KG1 (cell line): ENCODE measurements at regions not wholly inside any gene's neighbourhood (a gene's known extent, or its start where the extent isn't known, plus 50 kb on each side); places are given as distances from the start of the nearest gene placed in this dataset.
"Not testable (repeated sequence)": the region's sequence is repeated elsewhere in the genome, so short reads cannot be mapped to it uniquely, and the experiment has no call there.

Experiments
- DNase-seq: peaks from one replicate; lab custom pipeline; 2025; lab: John Stamatoyannopoulos, UW

DNA sequence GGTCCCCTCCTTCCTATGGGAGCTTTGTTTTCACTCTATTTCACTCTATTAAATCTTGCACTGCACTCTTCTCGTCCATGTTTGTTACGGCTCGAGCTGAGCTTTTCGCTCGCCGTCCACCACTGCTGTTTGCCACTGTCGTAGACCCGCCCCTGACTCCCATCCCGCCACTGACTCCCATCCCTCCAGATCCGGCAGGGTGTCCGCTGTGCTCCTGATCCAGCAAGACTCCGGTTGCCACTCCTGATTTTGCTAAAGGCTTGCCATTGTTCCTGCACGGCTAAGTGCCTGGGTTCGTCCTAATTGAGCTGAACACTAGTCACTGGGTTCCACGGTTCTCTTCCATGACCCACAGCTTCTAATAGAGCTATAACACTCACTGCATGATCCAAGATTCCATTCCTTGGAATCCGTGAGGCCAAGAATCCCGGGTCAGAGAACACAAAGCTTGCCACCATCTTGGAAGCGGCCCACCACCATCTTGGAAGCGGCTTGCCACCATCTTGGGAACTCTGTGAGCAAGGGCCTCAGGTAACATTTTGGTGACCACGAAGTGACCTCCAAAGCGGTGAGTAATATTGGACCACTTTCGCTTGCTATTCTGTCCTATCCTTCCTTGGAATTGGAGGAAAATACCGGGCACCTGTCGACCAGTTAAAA lies 2025.4 kb downstream of the OLFM4 start:
- DNase-seq = not testable (repeated sequence)

DNA sequence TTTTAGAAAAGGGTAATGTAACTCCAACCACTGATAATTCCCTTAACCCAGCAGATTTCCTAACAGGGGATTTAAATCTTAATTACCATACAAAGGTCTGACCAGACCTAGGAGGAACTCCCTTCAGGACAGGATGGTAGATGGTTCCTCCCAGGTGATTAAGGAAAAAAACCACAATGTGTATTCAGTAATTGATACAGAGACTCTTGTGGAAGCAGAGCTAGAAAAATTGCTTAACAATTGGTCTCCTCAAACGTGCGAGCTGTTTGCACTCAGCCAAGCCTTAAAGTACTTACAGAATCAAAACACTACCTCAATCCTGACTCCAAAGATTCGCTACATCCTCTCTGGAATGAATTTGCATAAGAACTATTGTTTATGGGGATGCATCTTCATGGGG lies 2027.1 kb downstream of the OLFM4 start:
- DNase-seq = not testable (repeated sequence)

GRCh38 chr13:55062662-55063061 lies 2034.0 kb downstream of the OLFM4 start:
- DNase-seq = no peak

DNA sequence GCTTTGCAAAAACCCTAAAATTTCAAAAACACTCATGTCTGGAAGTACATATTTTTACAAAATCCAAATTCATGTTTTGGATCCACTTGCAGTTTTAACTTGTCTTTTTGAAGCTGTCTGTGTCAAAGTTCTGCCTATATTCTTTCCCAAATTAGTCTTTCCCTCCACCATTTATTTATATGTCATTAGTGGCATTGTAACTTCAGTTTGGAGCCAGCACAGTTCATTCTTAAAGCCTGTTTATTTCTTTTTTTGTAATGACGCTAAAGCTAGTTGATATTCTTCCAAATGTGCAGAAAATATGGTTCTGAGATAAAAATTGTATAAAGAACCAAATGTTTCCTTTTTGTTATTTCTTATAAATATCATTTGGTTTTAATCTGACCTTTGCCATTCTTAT lies 2039.3 kb downstream of the OLFM4 start:
- DNase-seq = no peak

GRCh38 chr13:55069746-55070145 lies 2041.1 kb downstream of the OLFM4 start:
- no peak for DNase-seq

- DNase-seq = no peak
Observed at GRCh38 chr13:55073000-55073399, 2044.4 kb downstream of the OLFM4 start.

GRCh38 chr13:55084630-55085029 lies 2056.0 kb downstream of the OLFM4 start:
- DNase-seq = no peak

DNA sequence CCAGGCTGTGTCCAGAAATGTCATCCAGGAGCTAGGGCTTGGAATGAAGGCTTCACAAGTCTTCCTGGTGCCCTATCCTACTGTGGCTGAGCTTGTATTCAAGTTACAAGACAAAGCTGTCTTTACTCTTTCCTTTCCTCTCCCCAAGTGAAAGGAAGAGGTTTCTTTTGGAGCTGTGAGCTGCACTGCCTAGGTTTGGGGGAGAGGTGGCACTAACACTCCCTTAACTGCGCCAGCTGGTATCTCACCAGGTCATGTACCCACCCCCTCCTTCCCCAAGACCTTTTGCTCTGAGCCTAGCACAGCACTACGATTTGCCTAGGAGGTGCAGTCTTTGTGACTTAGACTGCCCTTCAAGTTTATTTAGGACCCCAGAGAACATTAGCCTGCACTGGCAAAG lies 2053.6 kb upstream of the PRR20A start:
- no peak for DNase-seq

DNA sequence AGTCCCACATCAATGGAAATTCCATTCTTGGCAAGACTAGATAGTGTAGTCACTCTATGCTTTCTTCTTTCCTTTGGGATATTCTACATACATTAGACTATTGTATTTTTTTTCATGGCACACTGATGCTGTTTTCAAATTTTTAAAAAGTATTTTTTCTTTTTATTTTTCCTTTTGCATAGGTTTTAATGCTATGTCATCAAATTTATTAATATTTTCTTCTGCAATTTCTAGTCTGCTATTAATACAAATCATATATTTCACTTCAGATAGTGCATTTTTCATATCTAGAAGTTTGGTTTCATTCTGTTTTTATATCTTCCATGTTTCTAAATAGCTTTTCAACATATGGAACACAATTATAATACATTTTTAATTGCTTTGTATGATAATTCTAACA lies 2050.1 kb upstream of the PRR20A start:
- no peak for DNase-seq

DNA sequence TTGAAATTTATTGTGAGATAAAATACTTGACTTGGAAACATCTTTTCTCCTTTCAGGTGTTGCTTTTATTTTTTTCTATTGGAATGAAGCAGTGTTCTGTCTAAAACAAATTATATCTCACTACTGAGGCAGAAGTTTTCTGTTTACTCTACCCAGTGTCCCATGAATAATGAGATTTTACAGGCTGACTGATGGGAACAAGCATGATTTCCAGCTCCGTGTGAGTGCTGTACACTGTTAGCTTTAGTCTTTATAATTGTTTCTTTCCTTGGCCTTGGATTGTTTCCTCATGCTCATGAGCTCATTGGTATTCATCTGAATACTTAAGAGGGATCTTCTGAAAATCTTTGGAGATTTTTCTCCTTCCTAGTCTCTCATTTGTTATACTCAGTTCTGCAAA lies 2049.5 kb upstream of the PRR20A start:
- no peak for DNase-seq

GRCh38 chr13:55106509-55106908 lies 2034.2 kb upstream of the PRR20A start:
- no peak for DNase-seq

GRCh38 chr13:55120631-55121030 lies 2020.1 kb upstream of the PRR20A start:
- no peak for DNase-seq

DNA sequence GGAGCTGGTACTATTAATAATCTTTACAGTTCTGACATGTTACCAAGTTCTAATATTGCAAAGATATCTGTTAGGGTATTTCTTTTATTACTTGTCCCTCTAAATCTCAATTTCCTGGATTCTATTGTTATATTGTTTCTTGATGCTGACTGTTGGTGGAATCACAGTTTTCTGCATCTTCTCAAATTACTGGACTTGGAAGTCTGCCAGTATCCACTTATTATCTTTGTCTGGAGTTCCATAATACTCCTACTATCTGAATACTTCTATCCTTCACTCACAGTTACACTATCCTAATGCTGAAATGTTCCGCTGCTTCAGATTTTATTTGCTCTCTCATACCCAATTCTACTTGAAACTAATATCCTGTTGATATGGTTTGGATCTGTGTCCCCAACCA lies 1985.7 kb upstream of the PRR20A start:
- DNase-seq = no peak

- DNase-seq = no peak
Observed at GRCh38 chr13:55159765-55160164, 1981.0 kb upstream of the PRR20A start.

DNA sequence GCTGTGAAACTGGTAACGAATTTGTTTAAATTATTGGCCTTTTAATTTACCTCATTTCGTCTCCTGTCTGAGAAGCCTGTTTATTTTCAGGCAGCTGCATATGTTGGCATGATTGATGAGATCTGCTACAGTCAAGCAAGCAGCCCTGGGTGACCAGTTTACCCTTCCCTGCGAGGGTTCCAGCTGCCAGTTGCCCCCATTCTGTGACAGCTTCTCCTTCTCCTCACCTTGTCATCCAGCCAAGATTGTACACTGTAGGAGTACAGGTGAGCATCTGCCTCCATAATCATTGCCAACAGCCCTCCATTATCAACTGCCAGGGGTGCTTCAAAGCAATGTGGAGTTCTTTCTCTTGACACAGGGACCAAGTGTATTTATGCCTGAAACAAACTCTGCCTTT lies 1979.9 kb upstream of the PRR20A start:
- DNase-seq = no peak

DNA sequence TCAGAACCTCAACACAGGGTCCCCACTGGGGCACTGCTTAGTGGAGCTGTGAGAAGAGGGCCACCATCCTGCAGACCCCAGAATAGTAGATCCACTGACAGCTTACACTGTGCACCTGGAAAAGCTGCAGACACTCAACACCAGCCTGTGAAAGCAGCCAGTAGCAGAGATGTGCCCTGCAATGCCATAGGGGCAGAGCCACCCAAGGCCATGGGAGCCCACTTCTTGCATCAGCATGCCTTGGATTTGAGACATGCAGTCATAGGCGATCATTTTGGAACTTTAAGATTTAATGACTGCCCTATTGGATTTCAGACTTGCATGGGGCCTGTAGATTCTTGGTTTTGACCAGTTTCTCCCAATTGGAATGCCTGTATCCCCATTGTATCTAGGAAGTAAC lies 1962.1 kb upstream of the PRR20A start:
- DNase-seq = not testable (repeated sequence)

- DNase-seq = no peak
Observed at GRCh38 chr13:55190996-55191395, 1949.7 kb upstream of the PRR20A start.

DNA sequence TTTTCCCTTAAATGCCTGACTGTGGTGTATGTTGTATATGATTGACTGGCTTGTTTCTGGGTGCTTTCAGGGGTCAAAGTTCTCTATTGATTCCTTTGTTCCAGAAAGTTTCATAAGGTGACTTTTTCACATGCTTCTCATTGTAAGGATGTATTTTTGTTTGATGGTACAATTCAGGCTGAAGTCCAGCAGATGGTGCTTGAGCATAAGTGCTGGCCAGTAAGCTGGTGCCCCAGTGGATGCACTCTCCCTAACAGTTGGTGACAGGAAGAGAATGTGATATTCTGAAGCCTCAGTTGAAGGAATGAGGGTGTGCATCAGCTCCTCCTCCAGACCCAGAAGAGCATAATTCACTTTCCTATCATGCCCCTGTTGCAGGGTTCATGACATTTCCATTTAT lies 1941.6 kb upstream of the PRR20A start:
- no peak for DNase-seq

- DNase-seq = no peak
Observed at GRCh38 chr13:55214841-55215345, 1925.8 kb upstream of the PRR20A start.

- no peak for DNase-seq
Observed at GRCh38 chr13:55219538-55219937, 1921.2 kb upstream of the PRR20A start.

DNA sequence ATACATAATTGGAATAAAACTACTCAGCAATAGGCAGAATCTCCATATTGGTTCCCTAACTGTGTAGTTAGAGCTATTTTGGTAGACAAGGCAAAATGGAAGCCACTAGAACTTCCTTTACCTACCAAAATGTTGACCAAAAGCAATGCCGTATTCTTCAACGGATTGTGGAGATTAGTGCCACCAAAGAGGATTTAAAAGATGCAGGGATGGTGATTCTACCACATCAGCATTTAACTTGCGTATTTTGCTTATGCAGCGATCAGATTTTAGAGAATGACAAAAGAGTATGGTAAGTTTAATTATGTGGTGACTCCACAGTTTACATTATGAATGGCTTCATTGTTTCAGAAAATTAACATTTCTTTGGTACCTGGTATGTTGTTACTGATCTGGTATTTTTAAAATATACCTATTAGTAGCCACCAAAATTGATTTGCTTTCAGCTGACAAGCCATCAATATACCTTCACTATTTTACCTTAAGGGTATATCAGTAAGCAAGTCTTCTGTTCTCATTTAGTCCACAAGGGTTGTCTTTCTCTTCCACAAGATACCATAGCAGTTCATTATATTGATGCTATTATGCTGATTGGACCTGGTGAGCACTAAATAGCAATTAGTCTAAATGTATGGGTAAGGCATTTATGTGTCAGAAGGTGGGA lies 1910.7 kb upstream of the PRR20A start:
- no peak for DNase-seq

DNA sequence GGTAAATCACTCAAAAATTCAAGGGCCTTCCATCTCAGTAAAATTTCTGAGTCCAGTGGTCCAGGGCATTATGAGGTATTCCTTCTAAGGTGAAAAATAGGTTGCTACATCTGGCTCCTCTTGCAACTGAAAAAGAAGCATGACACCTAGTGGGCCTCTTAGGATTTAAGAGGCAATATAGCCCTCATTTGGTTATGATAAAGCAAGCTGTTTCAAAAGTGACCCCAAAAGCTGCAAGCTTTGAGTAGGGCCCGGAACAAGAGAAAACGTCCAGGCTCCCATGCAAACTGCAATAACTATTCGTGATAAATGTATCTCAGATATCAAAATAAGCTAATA lies 1910.2 kb upstream of the PRR20A start:
- DNase-seq = no peak

GRCh38 chr13:55234311-55234710 lies 1906.4 kb upstream of the PRR20A start:
- DNase-seq = no peak
